DND-41 (cell line): ENCODE measurements at regions not wholly inside any gene's neighbourhood (a gene's known extent, or its start where the extent isn't known, plus 50 kb on each side); places are given as distances from the start of the nearest gene placed in this dataset.

Source experiments
- EZH2 ChIP-seq: IDR thresholded peaks from 3 replicates; pipeline ENCODE4 v1.6.1; 2012; ENCODE audit warnings: borderline replicate concordance, low read depth, mild to moderate bottlenecking, moderate library complexity, low read length, inconsistent platforms; ENCODE audit not compliant: severe bottlenecking
- TF ChIP-seq, protein P1 (sequence below): IDR thresholded peaks from 2 replicates; pipeline ENCODE4 v1.5.1; 2012; ENCODE audit warnings: borderline replicate concordance, low read length, moderate library complexity, mild to moderate bottlenecking; ENCODE audit not compliant: poor library complexity, severe bottlenecking; ENCODE audit errors: extremely low read depth

GRCh38 chr5:89537800-89538199 lies 654.8 kb upstream of the MEF2C start:
- TF ChIP-seq, protein P1, sequence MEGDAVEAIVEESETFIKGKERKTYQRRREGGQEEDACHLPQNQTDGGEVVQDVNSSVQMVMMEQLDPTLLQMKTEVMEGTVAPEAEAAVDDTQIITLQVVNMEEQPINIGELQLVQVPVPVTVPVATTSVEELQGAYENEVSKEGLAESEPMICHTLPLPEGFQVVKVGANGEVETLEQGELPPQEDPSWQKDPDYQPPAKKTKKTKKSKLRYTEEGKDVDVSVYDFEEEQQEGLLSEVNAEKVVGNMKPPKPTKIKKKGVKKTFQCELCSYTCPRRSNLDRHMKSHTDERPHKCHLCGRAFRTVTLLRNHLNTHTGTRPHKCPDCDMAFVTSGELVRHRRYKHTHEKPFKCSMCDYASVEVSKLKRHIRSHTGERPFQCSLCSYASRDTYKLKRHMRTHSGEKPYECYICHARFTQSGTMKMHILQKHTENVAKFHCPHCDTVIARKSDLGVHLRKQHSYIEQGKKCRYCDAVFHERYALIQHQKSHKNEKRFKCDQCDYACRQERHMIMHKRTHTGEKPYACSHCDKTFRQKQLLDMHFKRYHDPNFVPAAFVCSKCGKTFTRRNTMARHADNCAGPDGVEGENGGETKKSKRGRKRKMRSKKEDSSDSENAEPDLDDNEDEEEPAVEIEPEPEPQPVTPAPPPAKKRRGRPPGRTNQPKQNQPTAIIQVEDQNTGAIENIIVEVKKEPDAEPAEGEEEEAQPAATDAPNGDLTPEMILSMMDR, result no peak
- TF ChIP-seq EZH2, result no peak
